DMS53 treated with DMSO at 0.1 percent for 48 hours (cell line): ENCODE measurements at regions not wholly inside any gene's neighbourhood (a gene's known extent, or its start where the extent isn't known, plus 50 kb on each side); places are given as distances from the start of the nearest gene placed in this dataset.

Experiments
- DNase-seq: peaks from one replicate; lab custom pipeline; 2025; ENCODE audit not compliant: unreplicated experiment; lab: John Stamatoyannopoulos, UW

DNA sequence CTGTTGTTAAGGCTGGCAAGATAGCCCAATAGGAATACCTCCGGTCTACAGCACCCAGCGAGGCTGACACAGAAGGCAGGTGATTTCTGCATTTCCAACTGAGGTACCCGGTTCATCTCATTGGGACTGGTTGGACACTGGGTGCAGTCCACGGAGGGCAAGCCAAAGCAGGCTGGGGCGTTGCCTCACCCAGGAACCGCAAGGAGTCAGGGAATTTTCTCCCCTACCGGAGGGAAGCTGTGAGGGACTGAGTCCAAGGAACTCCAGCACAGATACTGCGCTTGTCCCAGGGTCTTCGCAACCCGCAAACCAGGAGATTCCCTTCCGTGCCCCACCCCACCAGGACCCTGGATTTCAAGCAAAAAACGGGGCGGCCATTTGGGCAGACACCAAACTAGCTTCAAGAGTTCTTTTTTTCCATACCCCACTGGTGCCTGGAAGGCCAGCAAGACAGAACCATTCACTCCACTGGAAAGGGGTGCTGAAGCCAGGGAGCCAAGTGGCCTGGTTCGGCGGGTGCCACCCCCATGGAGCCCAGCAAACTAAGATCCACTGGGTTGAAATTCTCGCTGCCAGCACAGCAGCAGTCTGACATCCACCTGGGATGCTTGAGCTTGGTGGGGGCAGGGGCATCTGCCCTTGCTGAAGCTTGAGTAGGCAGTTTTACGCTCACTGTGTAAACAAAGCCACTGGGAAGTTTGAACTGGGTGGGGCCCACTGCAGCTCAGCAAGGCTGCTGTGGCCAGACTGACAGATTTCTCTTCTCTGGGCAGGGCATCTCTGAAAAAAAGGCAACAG is 647.2 kb downstream of the BNC2 start:
- no peak for DNase-seq

DNA sequence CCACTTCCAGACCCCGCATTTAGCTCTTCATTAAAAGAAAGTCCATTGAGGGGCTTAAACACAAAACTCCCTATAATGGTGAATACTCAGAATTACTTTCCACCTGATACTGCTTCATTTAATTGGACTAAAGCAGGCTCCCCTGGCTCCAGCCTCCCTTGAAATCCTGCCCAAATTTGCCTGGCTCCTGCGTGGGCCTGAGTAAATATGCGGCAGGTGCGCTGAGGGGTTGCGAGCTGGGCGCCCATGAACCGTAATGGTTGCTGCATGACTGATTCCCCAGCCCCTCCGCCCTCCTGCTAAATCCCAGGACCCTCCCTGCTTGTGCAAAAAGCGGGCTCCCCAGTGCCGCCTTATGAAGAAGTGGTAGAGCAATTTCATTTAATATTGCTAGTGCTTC is 639.7 kb downstream of the BNC2 start:
- no peak for DNase-seq

DNA sequence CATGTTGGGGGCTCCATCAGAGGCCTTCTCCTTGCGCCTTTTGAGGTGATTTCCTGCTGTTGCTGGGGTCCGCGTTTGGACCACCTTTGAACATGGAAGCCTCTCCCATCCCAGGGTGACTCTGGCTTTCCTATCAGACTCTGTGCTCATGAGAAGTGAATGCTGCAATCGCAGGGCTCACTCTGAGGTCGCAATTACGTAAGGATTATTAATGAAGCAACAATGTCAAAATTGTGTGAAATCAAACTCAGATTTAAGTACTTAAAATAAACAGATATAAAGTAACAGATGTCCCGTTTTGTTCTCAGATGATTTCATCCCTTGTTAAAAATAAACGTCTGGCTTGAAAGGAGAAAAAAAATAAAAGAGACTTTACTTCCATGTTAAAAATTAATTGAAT is 634.2 kb downstream of the BNC2 start:
- no peak for DNase-seq

DNA sequence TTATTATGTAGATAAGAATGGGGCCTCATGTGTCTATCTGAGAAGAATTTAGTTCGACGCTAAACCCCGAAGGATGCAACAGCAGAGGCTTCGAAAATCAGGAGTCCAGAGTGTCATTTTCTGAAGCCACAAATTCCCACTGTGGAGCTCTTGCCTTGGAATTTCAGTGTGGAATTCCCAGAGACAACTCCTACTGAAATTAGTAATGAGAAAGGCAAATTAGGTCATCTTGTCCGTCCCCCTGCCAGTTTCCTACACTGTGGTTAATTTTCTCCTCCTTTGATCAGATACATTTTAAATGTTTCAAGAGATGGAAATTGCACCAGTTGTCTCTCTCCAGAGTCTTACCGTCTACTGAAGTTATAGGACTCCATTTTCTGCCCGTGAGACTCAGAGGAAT is 633.6 kb downstream of the BNC2 start:
- no peak for DNase-seq

DNA sequence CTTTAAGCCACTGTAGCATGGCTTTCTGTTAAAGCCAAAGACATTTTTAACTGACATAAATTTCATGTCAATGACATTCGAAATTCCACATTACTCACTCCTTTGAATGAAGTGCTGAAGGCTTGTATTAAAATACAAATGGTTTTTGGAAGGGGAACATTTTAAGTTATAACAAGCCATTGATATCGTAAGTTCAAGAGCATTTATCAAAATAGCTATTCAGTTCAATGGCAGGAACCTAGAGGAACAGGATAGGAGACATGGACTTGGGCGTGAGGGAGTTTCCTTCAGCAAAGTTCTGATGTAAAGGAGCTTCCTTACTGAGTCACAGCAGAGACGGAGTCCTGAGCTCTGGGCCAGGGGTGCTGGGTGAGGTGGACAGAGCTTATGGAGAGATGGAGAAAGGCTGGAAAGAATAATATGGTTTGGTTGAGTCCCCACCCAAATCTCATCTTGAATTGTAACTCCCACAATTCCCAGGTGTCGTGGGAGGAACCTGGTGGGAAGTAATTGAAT is 631.8 kb downstream of the BNC2 start:
- DNase-seq = no peak

DNA sequence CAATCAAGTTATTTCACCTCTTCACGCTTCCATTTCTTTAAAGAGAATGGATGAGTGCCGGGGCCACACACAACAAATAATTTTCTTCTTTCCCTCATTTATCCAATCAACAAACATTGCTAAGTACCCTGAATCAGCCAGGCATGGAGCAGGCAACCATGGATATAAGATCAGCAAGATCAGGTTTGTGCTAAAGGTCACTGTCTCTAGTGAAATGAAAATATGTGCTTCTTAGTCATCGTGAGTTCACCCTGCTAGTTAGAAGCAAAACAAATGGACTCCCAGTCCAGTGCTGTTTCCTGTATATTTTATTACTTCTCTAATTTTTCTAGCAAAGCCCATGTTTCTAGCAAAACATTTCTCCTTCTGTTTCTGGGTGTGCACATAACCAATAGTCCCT is 629.2 kb downstream of the BNC2 start:
- no peak for DNase-seq

DNA sequence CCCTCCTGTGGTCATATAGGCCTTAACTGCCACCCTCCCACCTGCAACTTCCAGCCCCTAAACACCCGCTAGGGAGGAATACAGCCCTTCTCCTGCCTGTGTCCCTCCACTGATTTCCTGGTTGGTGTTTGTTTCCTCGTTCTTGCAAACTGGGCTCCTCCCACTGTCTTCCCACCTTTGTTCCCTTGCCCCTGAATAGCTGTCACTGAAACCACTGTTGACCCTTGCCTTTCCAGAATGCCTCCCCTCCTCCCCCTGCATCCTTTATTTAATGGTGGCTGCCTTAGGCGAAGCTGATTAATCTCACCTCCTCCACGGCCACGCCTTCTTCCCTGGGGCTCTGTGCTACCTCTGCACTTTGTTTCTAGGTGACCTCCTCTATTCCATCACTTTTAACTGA is 626.7 kb downstream of the BNC2 start:
- DNase-seq = no peak

DNA sequence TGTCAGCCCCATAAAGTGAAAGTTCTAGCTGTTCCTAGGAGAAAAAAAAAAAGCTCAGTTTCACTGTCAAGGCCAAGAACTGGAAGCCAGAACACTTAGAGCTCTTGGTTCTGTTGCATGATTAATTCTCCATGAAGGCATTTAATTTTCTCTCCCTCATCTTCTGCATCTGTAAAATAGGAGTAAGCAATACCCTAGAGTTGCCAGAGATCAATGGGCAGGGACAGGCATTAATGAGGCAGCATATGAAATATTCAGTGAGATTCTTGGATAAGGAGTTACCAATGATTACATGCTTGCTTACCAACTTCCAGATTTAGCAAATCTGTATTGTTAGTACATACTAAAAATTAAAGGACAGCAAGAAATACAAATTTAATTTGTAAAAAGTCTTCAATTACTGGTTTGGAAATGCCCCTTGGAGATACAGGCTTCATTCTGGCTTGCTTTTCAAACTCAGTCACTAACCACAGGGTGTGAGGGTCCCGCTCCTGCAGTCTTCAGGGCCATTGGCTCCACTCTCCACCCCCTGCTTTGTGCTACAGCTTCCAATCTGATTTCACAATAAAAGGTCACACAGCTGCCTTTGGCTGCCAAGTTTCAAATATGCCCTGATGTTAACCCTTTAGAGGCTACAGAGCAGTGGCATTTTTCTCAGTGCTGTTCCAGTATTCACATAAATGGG is 624.6 kb downstream of the BNC2 start:
- no peak for DNase-seq

DNA sequence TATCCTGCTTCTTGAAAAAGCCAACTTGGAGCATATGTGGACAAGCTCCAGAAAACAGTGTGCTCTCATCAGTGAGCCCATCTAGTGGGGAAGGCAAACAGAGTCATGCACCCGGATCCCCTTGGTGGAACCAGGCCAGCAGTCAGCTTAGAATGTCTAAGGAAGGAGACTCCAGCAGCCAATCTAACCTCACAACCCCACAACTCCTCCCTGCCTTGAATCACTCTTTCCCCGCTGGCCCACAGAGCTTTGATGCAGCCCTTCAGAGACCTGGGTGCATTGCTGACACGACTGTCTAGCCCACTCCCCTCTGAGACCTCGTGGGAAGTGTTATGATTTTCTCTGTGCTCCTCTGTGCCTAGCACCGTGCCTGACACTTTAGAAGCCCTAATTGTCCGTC is 623.7 kb downstream of the BNC2 start:
- DNase-seq = no peak

DNA sequence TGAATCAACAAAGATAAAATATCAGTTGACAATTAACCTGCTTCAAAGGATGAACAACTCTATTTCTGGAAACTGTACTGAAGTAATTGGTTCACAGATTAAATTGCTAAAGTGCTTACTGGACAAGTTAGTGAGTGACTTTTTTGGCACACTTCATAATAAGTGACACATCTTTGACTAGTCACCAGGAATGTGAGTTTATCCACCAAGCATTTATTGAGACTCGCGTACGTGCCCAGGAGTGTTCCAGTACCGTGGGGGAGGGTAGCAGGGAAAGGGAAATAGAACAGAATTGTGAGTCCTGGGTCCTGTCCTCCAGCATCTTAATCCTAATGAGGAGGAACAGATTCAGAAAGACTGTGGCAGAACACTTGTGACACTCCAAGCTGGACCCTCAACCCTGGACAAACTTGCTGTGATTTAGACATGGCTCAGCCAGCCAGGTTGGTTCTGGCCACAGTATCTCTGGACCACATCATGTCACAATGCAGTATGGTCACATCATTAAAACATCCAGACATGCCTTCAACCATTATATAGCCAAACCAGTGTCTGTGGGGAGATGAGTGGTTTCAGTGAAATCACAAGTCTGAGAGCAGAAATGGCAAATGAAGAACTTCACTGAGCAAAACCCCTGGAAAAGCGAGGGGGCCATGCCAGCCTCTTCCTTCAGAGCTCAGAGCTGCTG is 623.1 kb downstream of the BNC2 start:
- no peak for DNase-seq

DNA sequence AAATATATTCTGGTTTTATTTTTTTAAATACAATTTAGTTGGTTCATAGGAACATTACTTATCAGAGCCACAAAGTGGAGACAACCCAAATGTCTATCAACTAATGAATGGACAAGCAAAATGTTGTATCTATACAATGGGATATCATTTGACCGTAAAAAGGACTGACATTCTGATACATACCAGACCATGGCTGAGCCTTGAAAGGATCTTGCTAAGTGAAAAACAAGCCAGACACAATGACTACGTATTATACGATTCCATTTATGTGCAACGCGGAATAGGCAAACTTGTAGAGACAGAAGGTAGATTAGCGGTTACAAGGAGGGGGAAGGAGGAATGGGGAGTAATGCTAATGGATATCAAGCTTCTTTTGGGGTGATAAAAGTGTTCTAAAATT is 621.6 kb downstream of the BNC2 start:
- DNase-seq = no peak

DNA sequence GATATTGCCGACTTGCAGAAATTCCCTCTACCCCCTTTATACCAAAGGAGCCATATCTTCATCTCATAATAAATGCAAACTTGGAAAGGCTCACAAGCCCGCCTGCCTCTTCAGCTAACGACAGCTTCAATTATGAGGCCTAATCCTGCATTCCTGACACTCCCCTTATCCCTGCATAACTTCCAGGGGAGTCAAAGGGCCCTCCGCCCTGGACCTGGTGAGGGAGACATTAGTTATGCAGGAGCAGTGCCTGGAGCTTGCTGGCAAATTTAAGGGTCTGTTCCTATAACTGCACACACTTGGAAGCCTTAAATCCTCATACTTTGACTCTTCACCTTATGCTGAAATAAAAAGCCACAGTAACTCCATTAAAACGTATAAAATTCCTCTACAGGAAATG is 617.9 kb downstream of the BNC2 start:
- DNase-seq = no peak

DNA sequence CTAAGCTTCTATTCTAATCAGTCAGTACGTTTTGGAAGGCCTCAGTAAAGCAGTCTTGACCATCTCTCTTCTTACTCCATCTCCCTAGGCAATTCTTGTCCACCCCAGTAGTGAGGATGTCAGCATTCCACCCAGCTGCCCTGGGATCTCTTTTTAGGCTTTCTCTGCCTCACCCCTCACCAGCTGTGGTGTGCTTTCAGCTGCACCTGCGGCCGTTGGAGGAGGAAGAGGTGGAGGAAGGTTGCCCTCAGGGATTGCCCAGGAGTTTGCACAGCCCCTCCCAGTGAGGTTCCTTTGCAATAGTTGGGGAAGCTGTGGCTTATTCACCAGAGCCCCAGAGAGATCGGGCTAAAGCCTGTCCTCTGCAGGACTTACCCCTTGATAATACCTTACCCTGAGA is 615.8 kb downstream of the BNC2 start:
- no peak for DNase-seq

DNA sequence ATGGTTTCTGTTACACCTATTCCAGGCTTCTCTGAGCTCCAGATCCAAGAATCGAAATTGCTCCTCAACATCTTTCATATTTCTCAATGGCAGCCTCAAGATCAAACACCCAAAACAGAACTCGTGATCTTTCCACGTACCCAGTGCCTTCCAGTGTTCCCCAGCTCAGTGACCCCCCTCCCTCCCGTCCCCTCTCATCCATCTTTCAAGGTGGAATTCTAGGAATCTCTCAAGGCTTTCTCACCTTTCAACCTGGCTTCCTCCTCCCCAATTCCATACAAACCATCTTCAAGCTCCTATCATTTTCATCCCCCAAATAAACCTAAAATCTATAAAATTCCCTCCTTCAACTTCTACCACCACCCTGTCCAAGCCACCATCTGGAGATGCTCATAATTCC is 615.3 kb downstream of the BNC2 start:
- no peak for DNase-seq

DNA sequence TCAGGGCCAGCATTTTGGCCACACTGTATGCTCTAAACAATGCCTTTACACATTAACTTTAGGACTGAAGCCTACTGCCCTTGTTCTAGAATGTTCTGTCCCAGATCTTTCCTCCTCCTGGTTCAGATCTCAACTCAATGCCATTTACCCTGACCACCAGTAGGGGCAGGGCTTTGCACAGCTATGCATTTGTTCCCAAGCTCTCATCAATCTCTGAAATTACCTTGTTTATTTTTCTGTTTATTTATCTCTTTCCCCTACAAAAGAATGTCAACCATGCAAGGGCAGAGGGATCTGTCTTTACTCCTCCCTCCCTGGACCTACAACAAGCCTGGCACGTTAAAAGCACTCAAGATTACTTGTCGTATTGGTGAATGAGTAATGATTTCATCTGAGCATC is 612.9 kb downstream of the BNC2 start:
- no peak for DNase-seq

DNA sequence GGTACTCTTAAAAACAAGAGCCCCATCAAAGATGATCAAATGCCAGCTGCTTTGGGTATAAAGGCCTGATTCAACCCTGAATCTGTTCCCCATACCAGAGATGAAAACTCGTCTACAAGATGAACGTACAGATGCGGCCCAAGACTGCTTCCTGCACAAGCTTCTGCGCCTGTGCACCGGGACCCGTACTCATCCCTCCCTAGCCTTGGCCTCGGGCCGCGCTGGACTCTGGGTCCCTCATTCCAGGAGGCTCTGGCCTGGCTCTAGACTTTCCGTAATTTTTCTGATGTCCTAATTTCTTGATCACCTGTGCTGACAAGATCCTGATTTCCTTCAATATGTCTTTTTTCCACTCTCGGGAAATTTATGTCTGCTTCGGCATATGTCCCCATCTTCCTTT is 612.3 kb downstream of the BNC2 start:
- no peak for DNase-seq

DNA sequence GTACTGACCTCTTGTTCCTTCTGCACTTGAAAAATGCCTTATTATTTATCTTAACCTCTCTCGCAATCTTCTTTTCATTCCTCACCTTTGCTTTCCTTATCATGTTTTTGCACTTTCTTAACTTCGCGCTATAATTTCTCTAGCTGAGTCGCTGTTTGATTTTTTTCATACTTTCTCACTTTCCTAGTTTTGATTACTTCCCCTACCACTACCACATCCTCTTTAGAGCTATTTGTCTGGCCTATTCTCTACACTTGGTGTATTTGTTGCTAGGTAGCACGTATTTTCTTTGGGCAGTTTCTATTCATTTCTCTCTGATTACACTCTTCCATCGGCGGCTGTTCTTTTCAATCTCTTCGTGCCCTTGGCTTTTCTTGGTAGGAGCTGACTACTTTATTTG is 611.8 kb downstream of the BNC2 start:
- no peak for DNase-seq

DNA sequence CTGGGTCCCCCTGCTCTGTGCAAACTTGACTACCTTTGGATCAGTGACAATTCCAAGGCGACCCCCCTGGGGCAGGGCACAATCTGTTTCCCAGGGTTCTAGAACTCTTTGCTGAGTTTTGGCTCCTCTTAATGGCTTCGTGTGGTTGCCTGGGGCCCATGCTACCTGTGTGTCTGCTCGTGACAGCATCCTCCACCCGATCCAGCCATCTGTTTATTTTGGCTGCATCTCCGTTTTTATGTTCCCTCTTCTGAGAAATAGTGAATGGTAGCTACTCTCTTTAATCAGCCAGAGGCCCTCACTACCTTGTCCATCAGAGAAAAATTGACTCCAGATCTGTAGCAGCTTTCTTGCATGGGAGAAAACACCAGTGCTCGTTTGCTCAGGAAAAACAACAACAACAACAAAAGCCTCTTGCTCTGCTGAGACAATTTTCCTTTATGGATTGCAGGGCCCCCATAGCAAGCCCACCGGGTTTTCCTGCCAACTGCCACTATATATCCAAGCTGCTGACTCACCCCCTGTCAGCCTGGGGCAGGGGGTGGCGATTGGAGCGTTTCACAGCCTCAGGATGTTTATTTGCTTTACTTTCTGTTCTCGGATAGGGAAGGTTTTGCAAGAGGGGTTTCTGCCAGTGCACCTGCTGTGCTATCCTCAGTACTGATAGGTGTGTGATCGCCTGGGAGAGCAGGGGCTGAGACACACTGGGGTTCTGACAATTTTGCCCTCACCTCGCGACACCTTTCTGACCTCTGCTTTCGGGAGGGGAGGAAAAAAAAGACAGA is 607.8 kb downstream of the BNC2 start:
- DNase-seq = no peak

DNA sequence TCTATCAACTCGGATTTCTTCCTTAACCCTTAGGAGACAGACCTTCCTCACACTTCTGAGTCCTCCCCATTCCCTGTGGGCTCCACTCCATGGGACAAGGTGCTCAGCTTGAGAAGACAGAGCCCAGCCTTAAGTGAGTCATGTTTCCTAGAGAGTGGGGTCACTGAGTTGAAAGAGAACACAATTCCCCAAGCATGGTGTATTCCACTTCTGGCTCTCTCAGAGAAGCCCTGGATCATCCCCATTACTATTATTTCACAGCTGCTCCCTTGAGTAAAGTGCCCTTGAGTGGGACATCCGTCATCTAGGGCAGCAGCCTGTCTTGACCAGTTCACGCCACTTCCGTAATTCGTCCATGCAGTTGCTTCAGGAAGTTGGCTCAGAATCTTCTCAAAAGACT is 604.8 kb downstream of the BNC2 start:
- no peak for DNase-seq

DNA sequence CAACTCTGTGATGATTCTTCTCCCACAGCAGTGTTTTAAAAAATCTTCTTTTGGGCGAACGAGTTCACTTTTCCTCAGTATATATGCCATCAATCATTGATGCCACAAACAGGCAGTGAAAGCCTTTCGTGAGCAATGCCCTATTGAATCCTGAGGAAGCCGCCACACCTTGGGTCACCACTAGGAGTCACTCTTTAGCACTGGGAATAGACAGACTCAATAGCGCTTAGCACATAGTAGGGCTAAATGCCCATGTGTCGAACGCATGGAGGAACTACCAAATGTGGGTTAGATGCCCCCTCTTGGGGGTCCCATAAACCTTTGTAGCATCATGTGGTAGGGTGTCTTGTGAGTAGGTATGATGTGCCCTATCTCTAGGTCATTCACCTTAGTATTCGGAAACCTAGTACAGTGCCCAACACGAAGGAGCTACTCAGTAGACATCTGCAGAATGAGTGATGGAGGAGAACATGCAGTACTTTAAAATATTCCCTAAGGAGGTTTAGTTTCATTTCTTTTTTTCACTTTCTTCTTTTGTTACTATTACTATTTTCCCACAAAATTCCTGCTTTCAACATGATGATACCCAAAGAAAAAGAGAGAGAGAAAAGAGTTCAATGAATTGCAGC is 603.7 kb downstream of the BNC2 start:
- no peak for DNase-seq
